ENCODE measurements at regions not wholly inside any gene's neighbourhood (a gene's known extent, or its start where the extent isn't known, plus 50 kb on each side); places are given as distances from the start of the nearest gene placed in this dataset.

DNA sequence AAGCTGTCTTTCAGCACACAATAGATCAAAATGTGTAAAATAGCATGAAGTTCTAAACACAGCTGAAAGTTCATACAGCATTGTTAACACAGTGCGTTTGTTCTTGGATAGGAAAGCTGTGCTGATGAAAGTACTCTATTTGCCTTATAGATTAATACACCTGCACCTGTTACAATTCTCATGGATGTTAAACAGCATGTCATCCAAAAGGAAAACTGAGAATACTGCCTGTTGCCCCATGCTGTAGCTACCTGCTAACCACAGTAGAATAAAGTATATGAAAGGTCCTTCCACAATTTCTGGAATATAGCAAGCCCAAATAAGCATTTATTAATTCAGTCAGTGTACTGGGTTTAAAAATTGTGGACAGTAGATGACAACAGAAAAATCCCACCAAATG lies 166.7 kb upstream of the DTNA start:
- DNase-seq (no peak), ATAC-seq (ENCODE audit: low read depth) (no peak)
- Histone ChIP-seq H3K36me3 (ENCODE audit: control insufficient read depth, insufficient read depth, low read length) (no peaks in the 10 kb centered on the region), H3K14ac (replicated peaks; ENCODE audit: low read depth, low read length) (no peak overlapping the region), H2BK20ac (ENCODE audit: low read depth, low read length) (no peak overlapping the region), H3K27ac (ENCODE audit: insufficient read depth, low read length) (no peak overlapping the region), H4K5ac (ENCODE audit: low read depth, low read length) (no peak overlapping the region), H2AFZ (replicated peaks; ENCODE audit: low read length, poor library complexity) (no peak overlapping the region), H3K9me3 (ENCODE audit: control insufficient read depth, insufficient read depth, low read length) (no peaks in the 10 kb centered on the region), H2BK120ac (ENCODE audit: low read depth, low read length) (no peak overlapping the region), H2AK5ac (ENCODE audit: low read depth, low read length) (no peak overlapping the region), H4K8ac (ENCODE audit: low read depth in 2 of 2, low read length in 2 of 2) (no peak overlapping the region), H2AK9ac (replicated peaks; ENCODE audit: low read depth, low read length, poor library complexity) (no peak overlapping the region), H4K20me1 (ENCODE audit: insufficient read depth, low read length) (no peaks in the 10 kb centered on the region), H3K23ac (ENCODE audit: low read depth, low read length) (no peak overlapping the region), H3K4me3 (ENCODE audit: insufficient read depth, low read depth, low read length) (no peak overlapping the region), H3K4me2 (ENCODE audit: low read depth, low read length) (no peak overlapping the region), H4K91ac (ENCODE audit: insufficient read depth, low read depth, low read length) (no peak overlapping the region), H3K79me1 (ENCODE audit: low read depth in 1 of 2, low read length in 2 of 2) (no peaks in the 10 kb centered on the region), H2BK15ac (ENCODE audit: low read depth, low read length) (no peak overlapping the region), H3K18ac (ENCODE audit: low read depth, low read length) (no peak overlapping the region), H3K9ac (ENCODE audit: low read depth, low read length) (no peak overlapping the region), H3K56ac (ENCODE audit: extremely low read depth, insufficient read depth, low read length) (no peak overlapping the region), H2BK5ac (ENCODE audit: low read depth, low read length, poor library complexity, severe bottlenecking) (no peak overlapping the region), H3K4ac (ENCODE audit: low read depth, low read length) (no peak overlapping the region), H3K9me1 (ENCODE audit: insufficient read depth, low read length) (no peaks in the 10 kb centered on the region), H3K4me1 (ENCODE audit: control insufficient read depth, insufficient read depth, low read length) (no peaks in the 10 kb centered on the region), H3K27me3 (ENCODE audit: control insufficient read depth, insufficient read depth, low read length) (no peaks in the 10 kb centered on the region)
- ChIA-PET CTCF (interaction anchor here (0.5 kb wide), 1 partner anchor 119 kb away, joined by 3 read pairs; no protein-coding TSS in a partner anchor), POLR2A (ENCODE audit: unreplicated experiment) (no interaction called here)
- dilution Hi-C loops (cut with HindIII; ENCODE audit: low sequenced_read_pairs, unreplicated experiment) = no loop called here
- no peak for TF ChIP-seq NFE2L2 (IDR thresholded peaks at IDR 0.05; ENCODE audit: low read depth, low read length)
- TF ChIP-seq CHD1 (IDR thresholded peaks at IDR 0.05; ENCODE audit: low read depth, low read length) = no peak
- no peak for TF ChIP-seq CEBPB (IDR thresholded peaks at IDR 0.05; ENCODE audit: low read depth, low read length)
- TF ChIP-seq, protein P1, sequence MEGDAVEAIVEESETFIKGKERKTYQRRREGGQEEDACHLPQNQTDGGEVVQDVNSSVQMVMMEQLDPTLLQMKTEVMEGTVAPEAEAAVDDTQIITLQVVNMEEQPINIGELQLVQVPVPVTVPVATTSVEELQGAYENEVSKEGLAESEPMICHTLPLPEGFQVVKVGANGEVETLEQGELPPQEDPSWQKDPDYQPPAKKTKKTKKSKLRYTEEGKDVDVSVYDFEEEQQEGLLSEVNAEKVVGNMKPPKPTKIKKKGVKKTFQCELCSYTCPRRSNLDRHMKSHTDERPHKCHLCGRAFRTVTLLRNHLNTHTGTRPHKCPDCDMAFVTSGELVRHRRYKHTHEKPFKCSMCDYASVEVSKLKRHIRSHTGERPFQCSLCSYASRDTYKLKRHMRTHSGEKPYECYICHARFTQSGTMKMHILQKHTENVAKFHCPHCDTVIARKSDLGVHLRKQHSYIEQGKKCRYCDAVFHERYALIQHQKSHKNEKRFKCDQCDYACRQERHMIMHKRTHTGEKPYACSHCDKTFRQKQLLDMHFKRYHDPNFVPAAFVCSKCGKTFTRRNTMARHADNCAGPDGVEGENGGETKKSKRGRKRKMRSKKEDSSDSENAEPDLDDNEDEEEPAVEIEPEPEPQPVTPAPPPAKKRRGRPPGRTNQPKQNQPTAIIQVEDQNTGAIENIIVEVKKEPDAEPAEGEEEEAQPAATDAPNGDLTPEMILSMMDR (conservative IDR thresholded peaks at IDR 0.05; ENCODE audit: low read depth, low read length) = no peak
- TF ChIP-seq MAZ (IDR thresholded peaks at IDR 0.05; ENCODE audit: borderline replicate concordance, low read depth, low read length) = no peak
- TF ChIP-seq POLR2A (IDR thresholded peaks at IDR 0.05; ENCODE audit: low read depth, low read length) = no peak
- TF ChIP-seq MAFK (IDR thresholded peaks at IDR 0.05; ENCODE audit: low read depth, low read length) = no peak
- TF ChIP-seq FOS (IDR thresholded peaks at IDR 0.05; ENCODE audit: low read depth, low read length) = no peak
- TF ChIP-seq RAD21 (IDR thresholded peaks at IDR 0.05; ENCODE audit: low read length) = no peak
- no peak for TF ChIP-seq BHLHE40 (IDR thresholded peaks at IDR 0.05; ENCODE audit: low read depth, low read length)
- no peak for TF ChIP-seq RFX5 (IDR thresholded peaks at IDR 0.05; ENCODE audit: low read depth, low read length)
- no CpG with 5 or more reads among the region's 1 CpG for WGBS, 2 experiments (ENCODE audit: extremely low coverage in 2 of 2, insufficient read length in 1 of 2)
- in situ Hi-C loops (cut with MboI; ENCODE audit: low sequenced_read_pairs) = no loop called here
- intact Hi-C loops (cut with micrococcal nuclease) = no loop called here
- BruUV-seq (replicated peaks) = no TSS peak
